ENCODE measurements at regions not wholly inside any gene's neighbourhood (a gene's known extent, or its start where the extent isn't known, plus 50 kb on each side); places are given as distances from the start of the nearest gene placed in this dataset.

- TF ChIP-seq CTCF (IDR thresholded peaks at IDR 0.05 in 2 of 3, conservative IDR thresholded peaks at IDR 0.05 in 1 of 3; ENCODE audit: control insufficient read depth in 2 of 3, extremely low read depth in 1 of 3, insufficient read depth in 1 of 3, low read depth in 3 of 3, low read length in 3 of 3) (no peak), ESRRA (IDR thresholded peaks at IDR 0.05; ENCODE audit: low read length) (no peak)
Measured at GRCh38 chr11:109978895-109979294, 114.3 kb upstream of the ZC3H12C start.
